DMS79 treated with DMSO at 0.1 percent for 48 hours (cell line): ENCODE measurements at regions not wholly inside any gene's neighbourhood (a gene's known extent, or its start where the extent isn't known, plus 50 kb on each side); places are given as distances from the start of the nearest gene placed in this dataset.
A peak's percentile ranks its signal among the peaks of the same experiment; 100 is the strongest.
"Not testable (repeated sequence)": the region's sequence is repeated elsewhere in the genome, so short reads cannot be mapped to it uniquely, and the experiment has no call there.

Experiments used
- DNase-seq: peaks from one replicate; lab custom pipeline; 2025; lab: John Stamatoyannopoulos, UW

GRCh38 chr2:241958818-241959545, 89.5 kb downstream of the RTP5 start:
- no peak for DNase-seq

GRCh38 chr2:241959751-241960269, 90.3 kb downstream of the RTP5 start:
- DNase-seq = no peak

GRCh38 chr2:241961454-241961853, 91.9 kb downstream of the RTP5 start:
- DNase-seq = no peak

- DNase-seq = no peak
Measured at GRCh38 chr2:241964133-241964532, 94.6 kb downstream of the RTP5 start.

GRCh38 chr2:241965931-241966412, 96.4 kb downstream of the RTP5 start:
- peak; percentile 64 for DNase-seq

- no peak for DNase-seq
Measured at GRCh38 chr2:241966647-241967466, 97.3 kb downstream of the RTP5 start.

- no peak for DNase-seq
Measured at GRCh38 chr2:241967467-241968144, 98.1 kb downstream of the RTP5 start.

- no peak for DNase-seq
Measured at GRCh38 chr2:241968417-241968816, 98.9 kb downstream of the RTP5 start.

GRCh38 chr2:241969182-241969581, 99.7 kb downstream of the RTP5 start:
- not testable (repeated sequence) for DNase-seq

- no peak for DNase-seq
Measured at GRCh38 chr2:241970716-241971115, 101.2 kb downstream of the RTP5 start.

- DNase-seq = no peak
Measured at GRCh38 chr2:241974096-241974495, 104.6 kb downstream of the RTP5 start.

GRCh38 chr2:241974851-241975592, 105.5 kb downstream of the RTP5 start:
- DNase-seq = no peak

GRCh38 chr2:241975593-241976284, 106.2 kb downstream of the RTP5 start:
- peak; percentile 77 for DNase-seq

- no peak for DNase-seq
Measured at GRCh38 chr2:241976296-241976695, 106.8 kb downstream of the RTP5 start.

- DNase-seq = no peak
Measured at GRCh38 chr2:241977557-241978300, 108.2 kb downstream of the RTP5 start.

- no peak for DNase-seq
Measured at GRCh38 chr2:241978670-241979069, 109.1 kb downstream of the RTP5 start.

- no peak for DNase-seq
Measured at GRCh38 chr2:241980193-241980592, 110.7 kb downstream of the RTP5 start.

- DNase-seq = no peak
Measured at GRCh38 chr2:241981076-241981700, 111.7 kb downstream of the RTP5 start.

GRCh38 chr2:241982706-241983570, 113.4 kb downstream of the RTP5 start:
- DNase-seq = no peak
